ENCODE measurements at regions not wholly inside any gene's neighbourhood (a gene's known extent, or its start where the extent isn't known, plus 50 kb on each side); places are given as distances from the start of the nearest gene placed in this dataset.
"Not testable (repeated sequence)": the region's sequence is repeated elsewhere in the genome, so short reads cannot be mapped to it uniquely, and the experiment has no call there.

DNA sequence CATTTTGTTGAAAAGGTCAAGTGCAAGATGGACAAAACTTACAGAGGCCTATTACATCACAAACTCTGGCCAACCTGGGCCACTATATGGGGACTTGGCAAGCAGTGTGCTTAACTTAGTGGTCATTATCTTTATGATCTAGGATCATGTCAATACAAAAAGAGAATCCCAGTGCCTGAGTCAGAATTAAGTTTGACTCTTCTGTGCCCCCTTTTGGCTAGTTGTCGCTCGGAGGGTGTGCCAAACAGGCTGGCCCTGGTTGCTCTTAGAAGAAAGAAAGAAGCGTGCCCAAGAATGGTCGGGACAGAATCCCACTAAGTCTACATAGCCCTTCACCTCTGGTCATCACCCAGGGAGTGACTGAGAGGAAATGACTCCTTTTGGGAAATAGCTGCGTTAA is 100.1 kb downstream of the EIF4E start:
- no peak overlapping the region for H3K27ac ChIP-seq (ENCODE audit: low read depth, low read length)
- no peaks in the 10 kb centered on the region for H3K27me3 ChIP-seq (ENCODE audit: control insufficient read depth in 1 of 2, insufficient read depth in 2 of 2, low read length in 2 of 2)
- H3K4me1 ChIP-seq (ENCODE audit: insufficient read depth, low read length): no peaks in the 10 kb centered on the region
- H3K4me3 ChIP-seq (ENCODE audit: low read depth in 1 of 2, low read length in 2 of 2): no peak overlapping the region
- H3K36me3 ChIP-seq (ENCODE audit: insufficient read depth, low read length): no peaks in the 10 kb centered on the region
- no peak overlapping the region for H3K9ac ChIP-seq (ENCODE audit: low read length)
- H3K9me3 ChIP-seq (ENCODE audit: low read length): no peaks in the 10 kb centered on the region

GRCh38 chr4:98827661-98828060 is 101.3 kb downstream of the EIF4E start:
- Histone ChIP-seq H3K27me3 (ENCODE audit: control insufficient read depth in 1 of 2, insufficient read depth in 2 of 2, low read length in 2 of 2) (no peaks in the 10 kb centered on the region), H3K9me3 (ENCODE audit: low read length) (no peaks in the 10 kb centered on the region), H3K9ac (ENCODE audit: low read length) (no peak overlapping the region), H3K4me3 (ENCODE audit: low read depth in 1 of 2, low read length in 2 of 2) (no peak overlapping the region), H3K27ac (ENCODE audit: low read depth, low read length) (no peak overlapping the region), H3K36me3 (ENCODE audit: insufficient read depth, low read length) (no peaks in the 10 kb centered on the region), H3K4me1 (ENCODE audit: insufficient read depth, low read length) (no peaks in the 10 kb centered on the region)

DNA sequence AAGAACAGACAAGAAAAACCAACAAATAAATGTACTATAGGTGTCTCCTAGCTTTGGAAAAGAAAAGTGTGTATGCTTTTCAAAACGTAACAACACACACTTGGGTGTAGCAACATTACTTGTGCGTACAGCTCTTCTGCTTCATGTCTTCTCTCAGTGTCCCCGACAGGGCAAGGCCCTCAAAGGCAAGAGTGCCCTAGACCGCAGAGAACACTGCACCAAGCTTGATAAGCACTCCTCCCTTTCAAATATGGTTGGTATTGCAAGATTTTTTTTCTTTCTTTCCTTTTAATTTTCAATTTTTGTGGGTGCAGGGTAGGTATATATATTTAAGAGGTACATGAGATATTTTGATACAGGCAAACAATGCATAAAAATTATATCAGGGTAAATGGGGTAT is 106.8 kb downstream of the EIF4E start:
- Histone ChIP-seq H3K9ac (ENCODE audit: low read length) (no peak overlapping the region), H3K27ac (ENCODE audit: low read depth, low read length) (no peak overlapping the region), H3K27me3 (ENCODE audit: control insufficient read depth in 1 of 2, insufficient read depth in 2 of 2, low read length in 2 of 2) (no peaks in the 10 kb centered on the region), H3K36me3 (ENCODE audit: insufficient read depth, low read length) (no peaks in the 10 kb centered on the region), H3K4me3 (ENCODE audit: low read depth in 1 of 2, low read length in 2 of 2) (no peak overlapping the region), H3K4me1 (ENCODE audit: insufficient read depth, low read length) (no peaks in the 10 kb centered on the region), H3K9me3 (ENCODE audit: low read length) (no peaks in the 10 kb centered on the region)

DNA sequence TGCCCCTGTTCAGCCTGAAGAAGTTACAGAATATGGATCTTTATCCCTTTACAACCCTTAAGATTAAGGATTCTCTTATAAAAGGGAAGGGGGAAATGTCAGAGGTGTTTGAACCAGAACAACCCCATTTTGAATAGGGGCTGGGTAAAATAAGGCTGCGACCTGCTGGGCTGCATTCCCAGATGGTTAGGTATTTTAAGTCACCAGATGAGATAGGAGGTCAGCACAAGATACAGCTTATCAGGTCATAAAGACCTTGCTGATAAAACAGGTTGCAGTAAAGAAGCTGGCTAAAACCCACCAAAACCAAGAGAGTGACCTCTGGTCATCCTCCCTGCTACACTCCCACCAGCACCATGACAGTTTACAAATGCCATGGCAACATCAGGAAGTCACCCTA is 110.8 kb downstream of the EIF4E start:
- H3K4me1 ChIP-seq (ENCODE audit: insufficient read depth, low read length); H3K36me3 ChIP-seq (ENCODE audit: insufficient read depth, low read length); H3K27ac ChIP-seq (ENCODE audit: low read depth, low read length); H3K27me3 ChIP-seq (ENCODE audit: control insufficient read depth in 1 of 2, insufficient read depth in 2 of 2, low read length in 2 of 2); H3K9ac ChIP-seq (ENCODE audit: low read length); H3K4me3 ChIP-seq (ENCODE audit: low read depth in 1 of 2, low read length in 2 of 2); H3K9me3 ChIP-seq (ENCODE audit: low read length): not testable (repeated sequence)

DNA sequence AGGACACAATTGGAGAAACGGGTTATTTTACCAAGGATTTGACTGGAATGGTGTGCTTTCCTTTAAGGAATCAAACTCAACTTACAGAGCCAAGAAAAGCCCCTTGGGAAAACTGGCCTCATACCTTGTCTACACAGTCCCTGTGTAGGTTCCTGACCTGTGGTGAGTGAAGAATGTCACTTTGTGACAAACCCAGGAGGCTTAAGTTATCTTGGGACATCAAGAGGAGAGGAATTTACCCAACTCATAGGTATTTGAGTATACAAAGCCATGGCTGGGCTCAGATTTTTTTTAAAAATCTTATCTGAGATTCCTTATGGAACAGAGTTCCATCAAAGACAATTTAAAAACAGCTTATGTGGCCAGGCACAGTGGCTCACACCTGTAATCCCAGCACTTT is 112.1 kb downstream of the EIF4E start:
- no peak overlapping the region for H3K4me3 ChIP-seq (ENCODE audit: low read depth in 1 of 2, low read length in 2 of 2)

GRCh38 chr4:98816386-98816785 is 112.5 kb downstream of the EIF4E start:
- no peaks in the 10 kb centered on the region for H3K4me1 ChIP-seq (ENCODE audit: insufficient read depth, low read length)
- no peaks in the 10 kb centered on the region for H3K27me3 ChIP-seq (ENCODE audit: control insufficient read depth in 1 of 2, insufficient read depth in 2 of 2, low read length in 2 of 2)
- H3K36me3 ChIP-seq (ENCODE audit: insufficient read depth, low read length): no peaks in the 10 kb centered on the region
- no peak overlapping the region for H3K9ac ChIP-seq (ENCODE audit: low read length)
- H3K27ac ChIP-seq (ENCODE audit: low read depth, low read length): no peak overlapping the region
- H3K4me3 ChIP-seq (ENCODE audit: low read depth in 1 of 2, low read length in 2 of 2): no peak overlapping the region
- H3K9me3 ChIP-seq (ENCODE audit: low read length): no peaks in the 10 kb centered on the region

More for the DNA sequence above, 112.1 kb downstream of the EIF4E start:
- Histone ChIP-seq H3K27ac (ENCODE audit: low read depth, low read length) (no peak overlapping the region), H3K27me3 (ENCODE audit: control insufficient read depth in 1 of 2, insufficient read depth in 2 of 2, low read length in 2 of 2) (no peaks in the 10 kb centered on the region), H3K9ac (ENCODE audit: low read length) (no peak overlapping the region), H3K4me1 (ENCODE audit: insufficient read depth, low read length) (no peaks in the 10 kb centered on the region), H3K36me3 (ENCODE audit: insufficient read depth, low read length) (no peaks in the 10 kb centered on the region), H3K9me3 (ENCODE audit: low read length) (no peaks in the 10 kb centered on the region)

DNA sequence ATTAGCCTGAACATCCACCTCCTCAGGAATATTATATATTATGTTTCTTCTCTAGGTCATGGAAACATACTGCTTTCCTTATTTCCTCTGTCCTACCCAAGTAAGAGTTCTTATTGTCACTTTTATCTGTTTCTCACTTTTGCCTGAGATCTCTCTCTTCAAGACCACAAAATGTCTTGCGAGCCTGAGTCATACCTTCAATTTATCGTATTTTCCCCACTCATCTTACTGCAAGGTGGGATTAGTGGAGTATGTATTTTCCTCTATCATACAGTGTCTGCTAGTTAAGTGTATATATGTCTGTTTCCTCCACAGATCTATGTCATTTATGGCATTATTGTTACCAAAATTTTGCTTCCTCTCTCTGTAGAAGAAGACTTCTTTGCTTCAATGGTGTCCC is 124.5 kb downstream of the EIF4E start:
- no peaks in the 10 kb centered on the region for H3K27me3 ChIP-seq (ENCODE audit: control insufficient read depth in 1 of 2, insufficient read depth in 2 of 2, low read length in 2 of 2)
- no peaks in the 10 kb centered on the region for H3K9me3 ChIP-seq (ENCODE audit: low read length)
- no peak overlapping the region for H3K4me3 ChIP-seq (ENCODE audit: low read depth in 1 of 2, low read length in 2 of 2)
- no peaks in the 10 kb centered on the region for H3K4me1 ChIP-seq (ENCODE audit: insufficient read depth, low read length)
- no peak overlapping the region for H3K27ac ChIP-seq (ENCODE audit: low read depth, low read length)
- H3K36me3 ChIP-seq (ENCODE audit: insufficient read depth, low read length): no peaks in the 10 kb centered on the region
- no peak overlapping the region for H3K9ac ChIP-seq (ENCODE audit: low read length)

DNA sequence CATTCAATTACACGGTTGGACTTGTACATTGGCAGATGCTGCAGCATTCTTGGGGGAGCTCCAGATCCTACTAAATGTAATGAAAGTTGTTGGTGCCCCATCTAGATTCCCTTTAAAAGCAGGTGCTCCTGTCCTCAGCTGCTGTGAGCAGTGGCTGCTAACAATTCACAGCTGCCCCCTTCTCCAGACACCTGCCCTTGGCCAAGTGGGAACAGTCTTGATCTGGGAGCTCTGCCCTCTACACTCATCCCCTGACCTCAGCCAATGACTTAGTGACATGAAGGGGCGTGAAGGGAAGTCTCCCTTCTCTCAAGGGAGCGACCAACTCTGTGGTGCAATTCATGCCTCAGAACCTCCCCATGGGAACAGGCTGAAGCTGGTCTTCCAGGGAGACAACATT is 125.7 kb downstream of the EIF4E start:
- no peaks in the 10 kb centered on the region for H3K36me3 ChIP-seq (ENCODE audit: insufficient read depth, low read length)
- H3K27ac ChIP-seq (ENCODE audit: low read depth, low read length): no peak overlapping the region
- H3K4me1 ChIP-seq (ENCODE audit: insufficient read depth, low read length): no peaks in the 10 kb centered on the region
- H3K27me3 ChIP-seq (ENCODE audit: control insufficient read depth in 1 of 2, insufficient read depth in 2 of 2, low read length in 2 of 2): no peaks in the 10 kb centered on the region
- no peak overlapping the region for H3K9ac ChIP-seq (ENCODE audit: low read length)
- no peaks in the 10 kb centered on the region for H3K9me3 ChIP-seq (ENCODE audit: low read length)
- no peak overlapping the region for H3K4me3 ChIP-seq (ENCODE audit: low read depth in 1 of 2, low read length in 2 of 2)

GRCh38 chr4:98802770-98803198 is 126.1 kb downstream of the EIF4E start:
- Histone ChIP-seq H3K36me3 (ENCODE audit: insufficient read depth, low read length) (no peaks in the 10 kb centered on the region), H3K27me3 (ENCODE audit: control insufficient read depth in 1 of 2, insufficient read depth in 2 of 2, low read length in 2 of 2) (no peaks in the 10 kb centered on the region), H3K27ac (ENCODE audit: low read depth, low read length) (no peak overlapping the region), H3K4me3 (ENCODE audit: low read depth in 1 of 2, low read length in 2 of 2) (no peak overlapping the region), H3K4me1 (ENCODE audit: insufficient read depth, low read length) (no peaks in the 10 kb centered on the region), H3K9ac (ENCODE audit: low read length) (no peak overlapping the region), H3K9me3 (ENCODE audit: low read length) (no peaks in the 10 kb centered on the region)

GRCh38 chr4:98801259-98801725 is 127.6 kb downstream of the EIF4E start:
- Histone ChIP-seq H3K4me3 (ENCODE audit: low read depth in 1 of 2, low read length in 2 of 2) (no peak overlapping the region), H3K9me3 (ENCODE audit: low read length) (no peaks in the 10 kb centered on the region), H3K27me3 (ENCODE audit: control insufficient read depth in 1 of 2, insufficient read depth in 2 of 2, low read length in 2 of 2) (no peaks in the 10 kb centered on the region), H3K4me1 (ENCODE audit: insufficient read depth, low read length) (no peaks in the 10 kb centered on the region), H3K36me3 (ENCODE audit: insufficient read depth, low read length) (no peaks in the 10 kb centered on the region), H3K27ac (ENCODE audit: low read depth, low read length) (no peak overlapping the region), H3K9ac (ENCODE audit: low read length) (no peak overlapping the region)

DNA sequence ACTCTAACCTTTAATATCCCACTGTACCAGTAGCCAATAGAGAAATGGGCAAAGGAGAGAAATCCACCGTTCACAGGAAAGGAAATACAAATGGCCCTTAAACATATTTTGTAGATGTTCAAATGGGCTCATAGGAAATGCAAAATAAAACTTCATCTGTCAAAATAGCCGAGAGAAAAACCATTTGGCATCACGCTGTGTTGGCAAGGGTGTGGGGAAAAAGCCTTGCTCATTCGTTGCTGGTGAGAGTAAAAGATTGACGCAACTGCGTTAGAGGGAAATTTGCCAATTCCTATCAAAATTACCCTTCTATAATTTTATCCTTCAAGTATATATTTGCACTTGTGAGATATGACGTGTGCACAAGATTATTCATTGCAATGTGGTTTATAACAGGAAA is 131.9 kb downstream of the EIF4E start:
- no peaks in the 10 kb centered on the region for H3K9me3 ChIP-seq (ENCODE audit: low read length)
- H3K27me3 ChIP-seq (ENCODE audit: control insufficient read depth in 1 of 2, insufficient read depth in 2 of 2, low read length in 2 of 2): no peaks in the 10 kb centered on the region

GRCh38 chr4:98794565-98795205 is 134.2 kb downstream of the EIF4E start:
- Histone ChIP-seq H3K27me3 (ENCODE audit: control insufficient read depth in 1 of 2, insufficient read depth in 2 of 2, low read length in 2 of 2) (no peaks in the 10 kb centered on the region), H3K27ac (ENCODE audit: low read depth, low read length) (no peak overlapping the region), H3K9ac (ENCODE audit: low read length) (no peak overlapping the region), H3K9me3 (ENCODE audit: low read length) (no peaks in the 10 kb centered on the region), H3K36me3 (ENCODE audit: insufficient read depth, low read length) (no peaks in the 10 kb centered on the region), H3K4me1 (ENCODE audit: insufficient read depth, low read length) (no peaks in the 10 kb centered on the region), H3K4me3 (ENCODE audit: low read depth in 1 of 2, low read length in 2 of 2) (no peak overlapping the region)

More for the DNA sequence above, 131.9 kb downstream of the EIF4E start:
- Histone ChIP-seq H3K36me3 (ENCODE audit: insufficient read depth, low read length) (no peaks in the 10 kb centered on the region), H3K27ac (ENCODE audit: low read depth, low read length) (no peak overlapping the region), H3K4me3 (ENCODE audit: low read depth in 1 of 2, low read length in 2 of 2) (no peak overlapping the region), H3K9ac (ENCODE audit: low read length) (no peak overlapping the region), H3K4me1 (ENCODE audit: insufficient read depth, low read length) (no peaks in the 10 kb centered on the region)

Measured in muscle layer of colon (tissue), 2 donors.